GM12878 (cell line): ENCODE measurements at regions not wholly inside any gene's neighbourhood (a gene's known extent, or its start where the extent isn't known, plus 50 kb on each side); places are given as distances from the start of the nearest gene placed in this dataset.

Experiments used
- MAX ChIP-seq: IDR thresholded peaks from 2 replicates; pipeline ENCODE4 v1.6.1; 2012; ENCODE audit warnings: low read depth, low read length, improper control_type of control experiment
- SRF ChIP-seq, 2 experiments: IDR thresholded peaks; 2 replicates each; pipeline ENCODE4 v1.6.1; 2011; ENCODE audit warnings: low read depth in 2 of 2, low read length in 2 of 2, mild to moderate bottlenecking in 1 of 2, moderate library complexity in 1 of 2

- no peak for TF ChIP-seq SRF (IDR thresholded peaks at IDR 0.05; ENCODE audit: low read depth in 2 of 2, low read length in 2 of 2)
- TF ChIP-seq MAX, result no peak
Observed at GRCh38 chr4:67355806-67356205, 189.5 kb downstream of the CENPC start.
